Gastrocnemius medialis (tissue), 4 donors: ENCODE measurements at regions not wholly inside any gene's neighbourhood (a gene's known extent, or its start where the extent isn't known, plus 50 kb on each side); places are given as distances from the start of the nearest gene placed in this dataset.

ENCODE experiments used
- CTCF ChIP-seq, 5 experiments: fragments of 450-650 bp in 3 of 5; fragments of 200-600 bp in 2 of 5; sonication (generic) in 2 of 5; IDR thresholded peaks in 4 of 5; conservative IDR thresholded peaks in 1 of 5; 1 replicate in 4 of 5; 2 replicates in 1 of 5; pipeline ENCODE4 v1.5.1; 2016 to 2019; ENCODE audit warnings: antibody characterized with exemption in 5 of 5, mild to moderate bottlenecking in 3 of 5, moderate library complexity in 3 of 5
- POLR2A ChIP-seq, 2 donors: fragments of 450-650 bp; IDR thresholded peaks; one replicate each; pipeline ENCODE4 v1.6.1; 2017; ENCODE audit warnings: antibody characterized with exemption in 2 of 2, mild to moderate bottlenecking in 2 of 2, moderate library complexity in 2 of 2

DNA sequence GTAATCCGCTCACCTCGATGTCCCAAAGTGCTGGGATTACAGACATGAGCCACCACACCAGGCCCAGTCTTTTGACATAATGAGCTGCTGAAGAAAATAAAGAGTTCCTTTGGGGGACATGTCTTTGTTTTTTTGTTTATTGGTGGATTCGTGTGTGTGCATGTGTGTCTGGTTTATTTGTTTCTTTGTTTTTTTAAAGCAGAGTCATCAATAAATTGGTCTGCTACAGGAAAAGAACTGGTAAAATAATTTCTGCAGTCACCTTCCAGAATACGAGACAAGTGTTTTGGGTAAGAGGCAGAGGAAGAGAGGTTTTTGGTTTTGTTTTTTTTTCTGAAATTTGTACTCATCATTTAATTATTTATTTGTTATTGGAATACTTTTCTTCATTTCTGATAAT, 51.5 kb upstream of the PPP3CA start:
- TF ChIP-seq POLR2A (IDR thresholded peaks at IDR 0.05): no peak
- no peak for TF ChIP-seq CTCF (IDR thresholded peaks at IDR 0.05 in 4 of 5, conservative IDR thresholded peaks at IDR 0.05 in 1 of 5)
